Liver (tissue), 8 donors: ENCODE measurements at regions not wholly inside any gene's neighbourhood (a gene's known extent, or its start where the extent isn't known, plus 50 kb on each side); places are given as distances from the start of the nearest gene placed in this dataset.

Experiments used
- DNase-seq: peaks from one replicate; pipeline ENCODE4 v3.0.0-alpha.2; 2017; ENCODE audit warnings: low spot score
- H3K27ac ChIP-seq, 2 donors: one replicate each; pipeline ENCODE4 v1.7.0; 2013; ENCODE audit warnings: inconsistent platforms in 2 of 2, low read length in 2 of 2, control low read depth in 1 of 2, low read depth in 1 of 2, mild to moderate bottlenecking in 1 of 2
- H3K27me3 ChIP-seq, 4 donors: one replicate each; pipeline versions ENCODE4 v1.6.1 to v1.7.0; 2013; ENCODE audit warnings: low read length in 3 of 4, inconsistent platforms in 1 of 4, mild to moderate bottlenecking in 1 of 4, moderate library complexity in 1 of 4; ENCODE audit not compliant: control insufficient read depth in 4 of 4, insufficient read depth in 4 of 4
- H3K36me3 ChIP-seq, 4 donors: one replicate each; pipeline versions ENCODE4 v1.6.1 to v1.7.0; 2013; ENCODE audit warnings: low read length in 3 of 4, mild to moderate bottlenecking in 3 of 4, low read depth in 1 of 4, moderate library complexity in 1 of 4; ENCODE audit not compliant: control insufficient read depth in 4 of 4, insufficient read depth in 3 of 4
- H3K4me1 ChIP-seq, 4 donors: one replicate each; pipeline versions ENCODE4 v1.6.1 to v1.7.0; 2013; ENCODE audit warnings: low read length in 3 of 4, mild to moderate bottlenecking in 3 of 4, moderate library complexity in 1 of 4; ENCODE audit not compliant: control insufficient read depth in 4 of 4, insufficient read depth in 4 of 4
- H3K4me3 ChIP-seq, 3 donors: one replicate each; pipeline versions ENCODE4 v1.6.1 to v1.7.0; 2013; ENCODE audit warnings: low read length in 3 of 3, control low read depth in 1 of 3, low read depth in 1 of 3, mild to moderate bottlenecking in 1 of 3
- H3K9ac ChIP-seq, 2 donors: one replicate each; pipeline ENCODE4 v1.7.0; 2013; ENCODE audit warnings: low read length in 2 of 2, mild to moderate bottlenecking in 2 of 2, moderate library complexity in 2 of 2, control low read depth in 1 of 2, low read depth in 1 of 2
- H3K9me3 ChIP-seq, 4 donors: one replicate each; pipeline versions ENCODE4 v1.6.1 to v1.7.0; 2013; ENCODE audit warnings: low read length in 3 of 4; ENCODE audit not compliant: control insufficient read depth in 4 of 4
- EGR1 ChIP-seq, 2 donors: IDR thresholded peaks; 2 replicates each; pipeline ENCODE4 v1.6.1; 2016 to 2018; ENCODE audit warnings: antibody characterized with exemption in 2 of 2, low read depth in 2 of 2
- FOXA1 ChIP-seq: IDR thresholded peaks from 2 replicates; pipeline ENCODE4 v1.6.1; 2016; ENCODE audit warnings: antibody characterized with exemption
- FOXA2 ChIP-seq: IDR thresholded peaks from 2 replicates; pipeline ENCODE4 v1.6.1; 2016; ENCODE audit warnings: antibody characterized with exemption
- GABPA ChIP-seq, 2 donors: IDR thresholded peaks in 1 of 2; conservative IDR thresholded peaks in 1 of 2; 2 replicates each; pipeline ENCODE4 v1.6.1; 2016; ENCODE audit warnings: antibody characterized with exemption in 2 of 2, mild to moderate bottlenecking in 1 of 2, moderate library complexity in 1 of 2
- HNF4A ChIP-seq, 2 donors: conservative IDR thresholded peaks; 2 replicates each; pipeline ENCODE4 v1.6.1; 2016; ENCODE audit warnings: antibody characterized with exemption in 2 of 2, mild to moderate bottlenecking in 2 of 2
- HNF4G ChIP-seq: IDR thresholded peaks from 2 replicates; pipeline ENCODE4 v1.6.1; 2016; ENCODE audit warnings: antibody characterized with exemption
- JUND ChIP-seq, 2 donors: IDR thresholded peaks; 2 replicates each; pipeline ENCODE4 v1.6.1; 2016; ENCODE audit warnings: antibody characterized with exemption in 2 of 2
- NR2F2 ChIP-seq: IDR thresholded peaks from 2 replicates; pipeline ENCODE4 v1.6.1; 2016; ENCODE audit warnings: antibody characterized with exemption
- RAD21 ChIP-seq, 2 donors: IDR thresholded peaks; 2 replicates each; pipeline ENCODE4 v1.6.1; 2016; ENCODE audit warnings: antibody characterized with exemption in 2 of 2, mild to moderate bottlenecking in 2 of 2
- RXRA ChIP-seq, 2 donors: IDR thresholded peaks; 2 replicates each; pipeline ENCODE4 v1.6.1; 2017 to 2018; ENCODE audit warnings: antibody characterized with exemption in 2 of 2, mild to moderate bottlenecking in 1 of 2
- SP1 ChIP-seq: IDR thresholded peaks from 2 replicates; pipeline ENCODE4 v1.6.1; 2018; ENCODE audit warnings: antibody characterized with exemption, mild to moderate bottlenecking
- TAF1 ChIP-seq: conservative IDR thresholded peaks from 2 replicates; pipeline ENCODE4 v1.6.1; 2016; ENCODE audit warnings: antibody characterized with exemption, mild to moderate bottlenecking
- YY1 ChIP-seq: IDR thresholded peaks from 2 replicates; pipeline ENCODE4 v1.6.1; 2016; ENCODE audit warnings: antibody characterized with exemption, mild to moderate bottlenecking
- WGBS: extraction: QIAGEN DNeasy Blood & Tissue Kit; methylation state at CpG from one replicate; pipeline ENCODE4 v1.1.7; 2013; 5-methylcytosine and 5-hydroxymethylcytosine counted together
- TF ChIP-seq, protein P1 (sequence below): IDR thresholded peaks from 2 replicates; pipeline ENCODE4 v1.6.1; 2016; ENCODE audit warnings: antibody characterized with exemption
- TF ChIP-seq, protein P2 (sequence below): fragments of 150-350 bp; IDR thresholded peaks from 2 replicates; pipeline ENCODE4 v1.5.1; 2017; ENCODE audit warnings: improper control_type of control experiment, low read depth, low read length; ENCODE audit not compliant: missing input control
- TF ChIP-seq, protein P3 (sequence below): IDR thresholded peaks from 2 replicates; pipeline ENCODE4 v1.6.1; 2016; ENCODE audit warnings: antibody characterized with exemption
- TF ChIP-seq, protein P4 (sequence below): IDR thresholded peaks from 2 replicates; pipeline ENCODE4 v1.6.1; 2016; ENCODE audit warnings: antibody characterized with exemption, mild to moderate bottlenecking
- TF ChIP-seq, protein P5 (sequence below): IDR thresholded peaks from 2 replicates; pipeline ENCODE4 v1.6.1; 2016; ENCODE audit warnings: antibody characterized with exemption
- donor health status: healthy.
- donor health status: healthy.
- donor health status: healthy.
- donor health status: healthy.
- donor health status: healthy.

DNA sequence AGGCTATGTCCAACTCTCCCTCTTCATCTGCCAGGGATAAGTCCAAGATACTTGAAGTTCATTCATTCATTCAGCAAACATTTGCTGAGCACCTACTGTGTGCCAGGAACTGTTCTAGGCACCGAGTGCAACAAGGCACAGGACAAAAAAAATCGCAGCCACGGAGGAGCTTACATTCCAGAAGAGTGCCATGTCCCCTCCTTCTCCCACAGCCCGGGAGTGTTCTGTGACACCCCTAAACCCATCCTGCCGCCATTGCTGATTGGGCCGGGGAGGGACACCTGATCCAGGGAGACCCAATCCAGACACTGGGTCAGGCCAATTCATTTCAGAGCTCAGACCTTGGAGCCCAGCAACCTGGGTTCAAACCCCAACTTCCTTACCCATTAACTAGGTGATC lies 58.1 kb upstream of the NEURL1B start:
- no peak for DNase-seq
- TF ChIP-seq FOXA1 (no peak), JUND (IDR thresholded peaks at IDR 0.05) (no peak), GABPA (IDR thresholded peaks at IDR 0.05 in 1 of 2, conservative IDR thresholded peaks at IDR 0.05 in 1 of 2) (no peak), HNF4A (conservative IDR thresholded peaks at IDR 0.05) (no peak), NR2F2 (no peak), FOXA2 (no peak), SP1 (no peak), TAF1 (no peak), RXRA (IDR thresholded peaks at IDR 0.05) (no peak), RAD21 (IDR thresholded peaks at IDR 0.05) (no peak)
- TF ChIP-seq, protein P1, sequence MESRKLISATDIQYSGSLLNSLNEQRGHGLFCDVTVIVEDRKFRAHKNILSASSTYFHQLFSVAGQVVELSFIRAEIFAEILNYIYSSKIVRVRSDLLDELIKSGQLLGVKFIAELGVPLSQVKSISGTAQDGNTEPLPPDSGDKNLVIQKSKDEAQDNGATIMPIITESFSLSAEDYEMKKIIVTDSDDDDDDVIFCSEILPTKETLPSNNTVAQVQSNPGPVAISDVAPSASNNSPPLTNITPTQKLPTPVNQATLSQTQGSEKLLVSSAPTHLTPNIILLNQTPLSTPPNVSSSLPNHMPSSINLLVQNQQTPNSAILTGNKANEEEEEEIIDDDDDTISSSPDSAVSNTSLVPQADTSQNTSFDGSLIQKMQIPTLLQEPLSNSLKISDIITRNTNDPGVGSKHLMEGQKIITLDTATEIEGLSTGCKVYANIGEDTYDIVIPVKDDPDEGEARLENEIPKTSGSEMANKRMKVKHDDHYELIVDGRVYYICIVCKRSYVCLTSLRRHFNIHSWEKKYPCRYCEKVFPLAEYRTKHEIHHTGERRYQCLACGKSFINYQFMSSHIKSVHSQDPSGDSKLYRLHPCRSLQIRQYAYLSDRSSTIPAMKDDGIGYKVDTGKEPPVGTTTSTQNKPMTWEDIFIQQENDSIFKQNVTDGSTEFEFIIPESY: no peak
- 88% methylated on average over 6 of the region's 6 CpGs for whole genome bisulfite sequencing
- H3K9me3 ChIP-seq: no peaks in the 10 kb centered on the region
- H3K4me3 ChIP-seq: no peak overlapping the region
- H3K27me3 ChIP-seq: no peaks in the 10 kb centered on the region
- peaks cover 0 to 2% (median 0%) of the 10 kb centered on the region in 4 donors for H3K4me1 ChIP-seq
- no peak overlapping the region for H3K9ac ChIP-seq
- no peaks in the 10 kb centered on the region for H3K36me3 ChIP-seq
- H3K27ac ChIP-seq: peak overlapping the region in 1 of 2 donors; percentile 70

DNA sequence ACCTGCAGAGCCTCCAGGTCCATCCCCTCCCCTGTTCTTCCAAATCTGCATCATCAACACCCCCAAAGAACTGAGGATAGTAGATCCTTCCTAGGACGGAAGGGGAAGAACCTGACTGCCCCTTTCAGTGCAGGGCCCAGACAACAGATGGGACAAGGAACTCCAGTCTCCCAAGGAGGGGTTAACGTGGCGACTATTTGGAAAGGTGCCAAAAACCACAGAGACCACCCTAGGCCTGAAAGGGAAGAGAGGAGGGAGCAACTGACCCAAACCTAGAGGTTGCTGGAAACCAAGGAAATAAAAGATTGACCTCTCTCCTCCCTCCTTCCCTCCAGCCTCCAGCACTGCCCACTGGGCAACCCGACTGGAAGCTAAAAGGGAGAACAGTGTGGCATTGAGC lies 59.7 kb upstream of the NEURL1B start:
- 58% methylated on average over 4 of the region's 4 CpGs for WGBS
- DNase-seq: no peak
- no peaks in the 10 kb centered on the region for H3K27me3 ChIP-seq

More for the DNA sequence above, 59.7 kb upstream of the NEURL1B start:
- Histone ChIP-seq H3K9ac (no peak overlapping the region), H3K27ac (peak overlapping the region in 1 of 2 donors; percentile 12), H3K4me3 (no peak overlapping the region), H3K36me3 (no peaks in the 10 kb centered on the region), H3K9me3 (no peaks in the 10 kb centered on the region), H3K4me1 (peaks cover 0 to 2% (median 0%) of the 10 kb centered on the region in 4 donors)
- TF ChIP-seq, protein P1: no peak
- TF ChIP-seq HNF4G: no peak
- no peak for TF ChIP-seq RXRA (IDR thresholded peaks at IDR 0.05)
- no peak for TF ChIP-seq YY1
- TF ChIP-seq, protein P2, sequence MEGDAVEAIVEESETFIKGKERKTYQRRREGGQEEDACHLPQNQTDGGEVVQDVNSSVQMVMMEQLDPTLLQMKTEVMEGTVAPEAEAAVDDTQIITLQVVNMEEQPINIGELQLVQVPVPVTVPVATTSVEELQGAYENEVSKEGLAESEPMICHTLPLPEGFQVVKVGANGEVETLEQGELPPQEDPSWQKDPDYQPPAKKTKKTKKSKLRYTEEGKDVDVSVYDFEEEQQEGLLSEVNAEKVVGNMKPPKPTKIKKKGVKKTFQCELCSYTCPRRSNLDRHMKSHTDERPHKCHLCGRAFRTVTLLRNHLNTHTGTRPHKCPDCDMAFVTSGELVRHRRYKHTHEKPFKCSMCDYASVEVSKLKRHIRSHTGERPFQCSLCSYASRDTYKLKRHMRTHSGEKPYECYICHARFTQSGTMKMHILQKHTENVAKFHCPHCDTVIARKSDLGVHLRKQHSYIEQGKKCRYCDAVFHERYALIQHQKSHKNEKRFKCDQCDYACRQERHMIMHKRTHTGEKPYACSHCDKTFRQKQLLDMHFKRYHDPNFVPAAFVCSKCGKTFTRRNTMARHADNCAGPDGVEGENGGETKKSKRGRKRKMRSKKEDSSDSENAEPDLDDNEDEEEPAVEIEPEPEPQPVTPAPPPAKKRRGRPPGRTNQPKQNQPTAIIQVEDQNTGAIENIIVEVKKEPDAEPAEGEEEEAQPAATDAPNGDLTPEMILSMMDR: no peak
- TF ChIP-seq, protein P3, sequence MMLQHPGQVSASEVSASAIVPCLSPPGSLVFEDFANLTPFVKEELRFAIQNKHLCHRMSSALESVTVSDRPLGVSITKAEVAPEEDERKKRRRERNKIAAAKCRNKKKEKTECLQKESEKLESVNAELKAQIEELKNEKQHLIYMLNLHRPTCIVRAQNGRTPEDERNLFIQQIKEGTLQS: no peak
- TF ChIP-seq TAF1: no peak
- no peak for TF ChIP-seq FOXA1
- no peak for TF ChIP-seq SP1
- TF ChIP-seq, protein P4, sequence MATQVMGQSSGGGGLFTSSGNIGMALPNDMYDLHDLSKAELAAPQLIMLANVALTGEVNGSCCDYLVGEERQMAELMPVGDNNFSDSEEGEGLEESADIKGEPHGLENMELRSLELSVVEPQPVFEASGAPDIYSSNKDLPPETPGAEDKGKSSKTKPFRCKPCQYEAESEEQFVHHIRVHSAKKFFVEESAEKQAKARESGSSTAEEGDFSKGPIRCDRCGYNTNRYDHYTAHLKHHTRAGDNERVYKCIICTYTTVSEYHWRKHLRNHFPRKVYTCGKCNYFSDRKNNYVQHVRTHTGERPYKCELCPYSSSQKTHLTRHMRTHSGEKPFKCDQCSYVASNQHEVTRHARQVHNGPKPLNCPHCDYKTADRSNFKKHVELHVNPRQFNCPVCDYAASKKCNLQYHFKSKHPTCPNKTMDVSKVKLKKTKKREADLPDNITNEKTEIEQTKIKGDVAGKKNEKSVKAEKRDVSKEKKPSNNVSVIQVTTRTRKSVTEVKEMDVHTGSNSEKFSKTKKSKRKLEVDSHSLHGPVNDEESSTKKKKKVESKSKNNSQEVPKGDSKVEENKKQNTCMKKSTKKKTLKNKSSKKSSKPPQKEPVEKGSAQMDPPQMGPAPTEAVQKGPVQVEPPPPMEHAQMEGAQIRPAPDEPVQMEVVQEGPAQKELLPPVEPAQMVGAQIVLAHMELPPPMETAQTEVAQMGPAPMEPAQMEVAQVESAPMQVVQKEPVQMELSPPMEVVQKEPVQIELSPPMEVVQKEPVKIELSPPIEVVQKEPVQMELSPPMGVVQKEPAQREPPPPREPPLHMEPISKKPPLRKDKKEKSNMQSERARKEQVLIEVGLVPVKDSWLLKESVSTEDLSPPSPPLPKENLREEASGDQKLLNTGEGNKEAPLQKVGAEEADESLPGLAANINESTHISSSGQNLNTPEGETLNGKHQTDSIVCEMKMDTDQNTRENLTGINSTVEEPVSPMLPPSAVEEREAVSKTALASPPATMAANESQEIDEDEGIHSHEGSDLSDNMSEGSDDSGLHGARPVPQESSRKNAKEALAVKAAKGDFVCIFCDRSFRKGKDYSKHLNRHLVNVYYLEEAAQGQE: no peak
- TF ChIP-seq HNF4A (conservative IDR thresholded peaks at IDR 0.05): no peak
- no peak for TF ChIP-seq RAD21 (IDR thresholded peaks at IDR 0.05)
- TF ChIP-seq JUND (IDR thresholded peaks at IDR 0.05): no peak
- TF ChIP-seq, protein P5, sequence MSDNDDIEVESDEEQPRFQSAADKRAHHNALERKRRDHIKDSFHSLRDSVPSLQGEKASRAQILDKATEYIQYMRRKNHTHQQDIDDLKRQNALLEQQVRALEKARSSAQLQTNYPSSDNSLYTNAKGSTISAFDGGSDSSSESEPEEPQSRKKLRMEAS: no peak
- TF ChIP-seq GABPA (IDR thresholded peaks at IDR 0.05 in 1 of 2, conservative IDR thresholded peaks at IDR 0.05 in 1 of 2): no peak
- TF ChIP-seq EGR1 (IDR thresholded peaks at IDR 0.05; ENCODE audit: low read depth in 2 of 2): no peak
